Activated CD4-positive, alpha-beta T cell treated with anti-CD3 and anti-CD28 coated beads for 36 hours (primary cell): ENCODE measurements at regions not wholly inside any gene's neighbourhood (a gene's known extent, or its start where the extent isn't known, plus 50 kb on each side); places are given as distances from the start of the nearest gene placed in this dataset.
"Not testable (repeated sequence)": the region's sequence is repeated elsewhere in the genome, so short reads cannot be mapped to it uniquely, and the experiment has no call there.

Source experiments
- ATAC-seq: fragments of 200-7000 bp; cut with Tn5 transposase; one replicate; pipeline ENCODE4 v1.10.0; 2021; ENCODE audit warnings: mild to moderate bottlenecking, moderate library complexity
- CTCF ChIA-PET: fragments of 350-600 bp; sonication (Branson Sonifier 250); formaldehyde crosslinking; loops from one replicate; lab custom pipeline; 2021; ENCODE audit warnings: antibody characterized with exemption; lab: Charles Lee
- POLR2A ChIA-PET: fragments of 350-600 bp; sonication (Branson Sonifier 250); formaldehyde crosslinking; loops from one replicate; lab custom pipeline; 2021; ENCODE audit warnings: antibody characterized with exemption, inconsistent platforms; lab: Charles Lee
- DNase-seq: peaks from one replicate; pipeline ENCODE4 v3.0.0-alpha.2; 2020
- H3K27ac Mint-ChIP-seq: one replicate; pipeline ENCODE4 v1.8.0; 2021; ENCODE audit warnings: mixed read lengths
- H3K27me3 Mint-ChIP-seq: one replicate; pipeline ENCODE4 v1.8.0; 2021; ENCODE audit warnings: mixed read lengths
- H3K36me3 Mint-ChIP-seq: one replicate; pipeline ENCODE4 v1.8.0; 2021; ENCODE audit warnings: low read depth, mixed read lengths
- H3K4me1 Mint-ChIP-seq: one replicate; pipeline ENCODE4 v1.8.0; 2021; ENCODE audit warnings: mixed read lengths
- H3K4me3 Mint-ChIP-seq: one replicate; pipeline ENCODE4 v1.8.0; 2021; ENCODE audit warnings: mild to moderate bottlenecking, moderate library complexity, mixed read lengths
- H3K9me3 Mint-ChIP-seq: one replicate; pipeline ENCODE4 v1.8.0; 2021; ENCODE audit warnings: low read depth, mixed read lengths
- intact Hi-C, 2 experiments: fragments of 100-400 bp; cut with DNase I in 1 of 2; cut with micrococcal nuclease in 1 of 2; formaldehyde crosslinking; loops; one replicate each; pipeline versions ENCODE4 v1.14.2 to v1.15.1; 2022 to 2024; cut with DNase I, micrococcal nuclease

GRCh38 chr1:91207691-91208090 is 185.9 kb upstream of the ZNF644 start:
- H3K27me3 Mint-ChIP-seq, DNase-seq, H3K9me3 Mint-ChIP-seq, POLR2A ChIA-PET, H3K27ac Mint-ChIP-seq, ATAC-seq, intact Hi-C loops, H3K4me3 Mint-ChIP-seq, H3K36me3 Mint-ChIP-seq, H3K4me1 Mint-ChIP-seq, CTCF ChIA-PET: not testable (repeated sequence)

- CTCF ChIA-PET, H3K27me3 Mint-ChIP-seq, H3K4me1 Mint-ChIP-seq, H3K27ac Mint-ChIP-seq, POLR2A ChIA-PET, ATAC-seq, H3K36me3 Mint-ChIP-seq, DNase-seq, intact Hi-C loops, H3K9me3 Mint-ChIP-seq, H3K4me3 Mint-ChIP-seq: not testable (repeated sequence)
Observed at GRCh38 chr1:91204150-91204549, 182.3 kb upstream of the ZNF644 start.

GRCh38 chr1:91201694-91202093 is 179.9 kb upstream of the ZNF644 start:
- ATAC-seq, result no peak
- H3K4me1 Mint-ChIP-seq, result no peaks in the 10 kb centered on the region
- no peak overlapping the region for H3K4me3 Mint-ChIP-seq
- ChIA-PET CTCF (interaction anchor here (0.5 kb wide), 1 partner anchor 318 kb away, joined by 3 read pairs; no protein-coding TSS in a partner anchor), POLR2A (no interaction called here)
- intact Hi-C loops, result no loop called here
- H3K27ac Mint-ChIP-seq, result no peak overlapping the region
- H3K36me3 Mint-ChIP-seq, result no peaks in the 10 kb centered on the region
- H3K9me3 Mint-ChIP-seq, result no peaks in the 10 kb centered on the region
- peaks cover 6% of the 10 kb centered on the region for H3K27me3 Mint-ChIP-seq
- DNase-seq, result no peak

- H3K4me3 Mint-ChIP-seq, result no peak overlapping the region
- ChIA-PET POLR2A (no interaction called here), CTCF (interaction anchor here (1.8 kb wide), 1 partner anchor 36 kb away, joined by 11 read pairs; no protein-coding TSS in a partner anchor)
- intact Hi-C loops, result no loop called here
- no peaks in the 10 kb centered on the region for H3K36me3 Mint-ChIP-seq
- peaks cover 5% of the 10 kb centered on the region for H3K27me3 Mint-ChIP-seq
- DNase-seq (no peak), ATAC-seq (no peak)
- no peaks in the 10 kb centered on the region for H3K9me3 Mint-ChIP-seq
- H3K27ac Mint-ChIP-seq, result no peak overlapping the region
- no peaks in the 10 kb centered on the region for H3K4me1 Mint-ChIP-seq
Observed at GRCh38 chr1:91201176-91201575, 179.3 kb upstream of the ZNF644 start.

- peaks cover 5% of the 10 kb centered on the region for H3K27me3 Mint-ChIP-seq
- intact Hi-C loops, result no loop called here
- H3K4me3 Mint-ChIP-seq, result no peak overlapping the region
- DNase-seq, result no peak
- no peak overlapping the region for H3K27ac Mint-ChIP-seq
- ChIA-PET POLR2A (no interaction called here), CTCF (interaction anchor here (1.8 kb wide), 1 partner anchor 35 kb away, joined by 11 read pairs; no protein-coding TSS in a partner anchor)
- no peaks in the 10 kb centered on the region for H3K4me1 Mint-ChIP-seq
- H3K9me3 Mint-ChIP-seq, result no peaks in the 10 kb centered on the region
- no peak for ATAC-seq
- no peaks in the 10 kb centered on the region for H3K36me3 Mint-ChIP-seq
Observed at GRCh38 chr1:91200675-91201074, 178.8 kb upstream of the ZNF644 start.

GRCh38 chr1:91199988-91200387 is 178.2 kb upstream of the ZNF644 start:
- Mint-ChIP-seq H3K9me3 (no peaks in the 10 kb centered on the region), H3K4me1 (no peaks in the 10 kb centered on the region), H3K36me3 (no peaks in the 10 kb centered on the region), H3K27me3 (peaks cover 5% of the 10 kb centered on the region), H3K4me3 (no peak overlapping the region), H3K27ac (no peak overlapping the region)
- no peak for ATAC-seq
- no peak for DNase-seq
- POLR2A ChIA-PET, result no interaction called here
- CTCF ChIA-PET, result interaction anchor here (1.8 kb wide), 1 partner anchor 34 kb away, joined by 11 read pairs; no protein-coding TSS in a partner anchor
- intact Hi-C loops, result no loop called here

GRCh38 chr1:91190996-91191395 is 169.2 kb upstream of the ZNF644 start:
- ChIA-PET CTCF (no interaction called here), POLR2A (no interaction called here)
- no peak for ATAC-seq
- no peak for DNase-seq
- H3K36me3 Mint-ChIP-seq, result no peaks in the 10 kb centered on the region
- no peaks in the 10 kb centered on the region for H3K4me1 Mint-ChIP-seq
- peaks cover 22% of the 10 kb centered on the region for H3K27me3 Mint-ChIP-seq
- H3K4me3 Mint-ChIP-seq, result no peak overlapping the region
- intact Hi-C loops, result no loop called here
- H3K27ac Mint-ChIP-seq, result no peak overlapping the region
- peaks cover 1% of the 10 kb centered on the region for H3K9me3 Mint-ChIP-seq

GRCh38 chr1:91189096-91189495 is 167.3 kb upstream of the ZNF644 start:
- Mint-ChIP-seq H3K27ac (no peak overlapping the region), H3K9me3 (peaks cover 6% of the 10 kb centered on the region), H3K36me3 (no peaks in the 10 kb centered on the region), H3K4me3 (no peak overlapping the region), H3K4me1 (no peaks in the 10 kb centered on the region), H3K27me3 (peaks cover 26% of the 10 kb centered on the region)
- ChIA-PET POLR2A (no interaction called here), CTCF (no interaction called here)
- no peak for ATAC-seq
- DNase-seq, result no peak
- intact Hi-C loops, result no loop called here

- H3K4me1 Mint-ChIP-seq, H3K4me3 Mint-ChIP-seq, intact Hi-C loops, H3K27ac Mint-ChIP-seq, H3K36me3 Mint-ChIP-seq, H3K9me3 Mint-ChIP-seq, POLR2A ChIA-PET, ATAC-seq, DNase-seq: not testable (repeated sequence)
- CTCF ChIA-PET, result interaction anchor here (2.5 kb wide), 1 partner anchor 16 kb away, joined by 11 read pairs; no protein-coding TSS in a partner anchor
- H3K27me3 Mint-ChIP-seq, result peaks cover 13% of the 10 kb centered on the region
Observed at GRCh38 chr1:91182807-91183206, 161.0 kb upstream of the ZNF644 start.

GRCh38 chr1:91176250-91176649 is 154.4 kb upstream of the ZNF644 start:
- ChIA-PET CTCF (interaction anchor here (5.7 kb wide), 1 partner anchor 10 kb away, joined by 43 read pairs; no protein-coding TSS in a partner anchor), POLR2A (no interaction called here)
- Mint-ChIP-seq H3K27ac (no peak overlapping the region), H3K36me3 (no peaks in the 10 kb centered on the region), H3K27me3 (peaks cover 28% of the 10 kb centered on the region), H3K9me3 (no peaks in the 10 kb centered on the region), H3K4me3 (no peak overlapping the region), H3K4me1 (no peaks in the 10 kb centered on the region)
- ATAC-seq, result no peak
- DNase-seq, result no peak
- intact Hi-C loops, result no loop called here

- Mint-ChIP-seq H3K27me3 (peaks cover 28% of the 10 kb centered on the region), H3K9me3 (no peaks in the 10 kb centered on the region), H3K27ac (no peak overlapping the region), H3K36me3 (no peaks in the 10 kb centered on the region), H3K4me1 (no peaks in the 10 kb centered on the region), H3K4me3 (no peak overlapping the region)
- no peak for DNase-seq
- ChIA-PET POLR2A (no interaction called here), CTCF (interaction anchor here (5.7 kb wide), 1 partner anchor 9 kb away, joined by 43 read pairs; no protein-coding TSS in a partner anchor)
- intact Hi-C loops, result no loop called here
- ATAC-seq, result no peak
Observed at GRCh38 chr1:91174734-91175133, 152.9 kb upstream of the ZNF644 start.

- ChIA-PET POLR2A (no interaction called here), CTCF (interaction anchor here (0.6 to 5.7 kb wide), 3 partner anchors 8 to 487 kb away, joined by 3 to 43 read pairs (median 3); no protein-coding TSS in a partner anchor)
- ATAC-seq, result no peak
- no peak for DNase-seq
- Mint-ChIP-seq H3K36me3 (no peaks in the 10 kb centered on the region), H3K4me3 (no peak overlapping the region), H3K27me3 (peaks cover 28% of the 10 kb centered on the region), H3K27ac (no peak overlapping the region), H3K4me1 (no peaks in the 10 kb centered on the region), H3K9me3 (no peaks in the 10 kb centered on the region)
- intact Hi-C loops, result no loop called here
Observed at GRCh38 chr1:91173346-91173890, 151.6 kb upstream of the ZNF644 start.
